ENCODE measurements at regions not wholly inside any gene's neighbourhood (a gene's known extent, or its start where the extent isn't known, plus 50 kb on each side); places are given as distances from the start of the nearest gene placed in this dataset.
"Not testable (repeated sequence)": the region's sequence is repeated elsewhere in the genome, so short reads cannot be mapped to it uniquely, and the experiment has no call there.

DNA sequence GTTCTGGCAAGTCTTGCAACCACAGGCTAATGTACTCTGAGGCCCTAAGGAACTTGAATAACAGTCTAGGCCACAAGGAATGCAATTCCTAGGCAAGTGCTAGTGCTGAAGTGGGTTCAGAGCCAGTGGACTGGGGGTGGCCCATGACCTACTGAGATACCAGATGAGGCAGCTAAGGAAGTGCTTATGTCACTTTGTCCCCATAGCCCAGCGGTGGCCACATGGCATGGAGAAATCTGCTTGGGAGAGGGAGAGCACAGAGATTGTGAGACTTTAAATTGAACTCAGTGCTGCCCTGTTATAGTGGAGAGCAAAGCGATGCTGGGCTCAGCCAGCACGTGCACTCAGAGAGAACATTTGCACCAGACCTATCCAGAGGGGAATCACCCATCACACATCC lies 629.5 kb downstream of the JRKL start:
- H3K27ac Mint-ChIP-seq, result no peak overlapping the region
- H3K4me3 Mint-ChIP-seq, result no peak overlapping the region
- H3K4me1 Mint-ChIP-seq, result no peaks in the 10 kb centered on the region
- no peaks in the 10 kb centered on the region for H3K27me3 Mint-ChIP-seq
- DNase-seq, result no peak
- H3K9me3 Mint-ChIP-seq, result peaks cover 6% of the 10 kb centered on the region
- ChIA-PET CTCF (no interaction called here), POLR2A (no interaction called here)
- no peaks in the 10 kb centered on the region for H3K36me3 Mint-ChIP-seq (ENCODE audit: low read depth)

- Mint-ChIP-seq H3K4me3 (no peak overlapping the region), H3K27ac (no peak overlapping the region), H3K4me1 (no peaks in the 10 kb centered on the region), H3K9me3 (peaks cover 6% of the 10 kb centered on the region), H3K36me3 (ENCODE audit: low read depth) (no peaks in the 10 kb centered on the region), H3K27me3 (no peaks in the 10 kb centered on the region)
- ChIA-PET POLR2A (no interaction called here), CTCF (no interaction called here)
- DNase-seq, result no peak
These were observed 629.9 kb downstream of the JRKL start for GRCh38 chr11:97019754-97020153.

- ChIA-PET POLR2A (no interaction called here), CTCF (no interaction called here)
- no peak overlapping the region for H3K4me3 Mint-ChIP-seq
- peaks cover 8% of the 10 kb centered on the region for H3K9me3 Mint-ChIP-seq
- no peaks in the 10 kb centered on the region for H3K27me3 Mint-ChIP-seq
- DNase-seq, result no peak
- H3K4me1 Mint-ChIP-seq, result no peaks in the 10 kb centered on the region
- H3K27ac Mint-ChIP-seq, result no peak overlapping the region
- no peaks in the 10 kb centered on the region for H3K36me3 Mint-ChIP-seq (ENCODE audit: low read depth)
These were observed 633.1 kb downstream of the JRKL start for GRCh38 chr11:97022955-97023354.

GRCh38 chr11:97028836-97029406 lies 639.1 kb downstream of the JRKL start:
- POLR2A ChIA-PET, result no interaction called here
- Mint-ChIP-seq H3K4me1 (no peaks in the 10 kb centered on the region), H3K36me3 (ENCODE audit: low read depth) (no peaks in the 10 kb centered on the region), H3K27ac (no peak overlapping the region), H3K9me3 (peaks cover 9% of the 10 kb centered on the region), H3K4me3 (no peak overlapping the region), H3K27me3 (no peaks in the 10 kb centered on the region)
- DNase-seq, result no peak
- CTCF ChIA-PET, result no interaction called here

DNA sequence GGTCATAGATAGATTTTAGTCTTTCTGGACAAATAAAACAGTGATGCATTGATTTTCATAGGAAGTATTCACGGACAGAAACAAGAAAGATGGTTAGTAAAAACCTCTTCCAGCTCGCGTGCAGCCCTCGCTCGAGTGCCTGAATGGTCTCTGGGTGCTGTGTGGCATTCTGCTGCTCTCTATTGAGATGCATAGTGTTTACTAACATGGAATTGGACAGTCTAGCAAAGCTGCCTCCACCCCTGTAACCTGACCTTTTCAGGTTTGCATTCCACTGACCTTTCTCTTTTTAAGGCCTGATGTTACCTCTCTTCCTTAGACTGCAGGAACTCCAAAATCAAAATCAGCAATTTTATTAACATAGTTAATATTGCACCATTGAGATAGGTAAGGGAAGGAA lies 643.4 kb downstream of the JRKL start:
- Mint-ChIP-seq H3K4me1 (no peaks in the 10 kb centered on the region), H3K4me3 (no peak overlapping the region), H3K27ac (no peak overlapping the region), H3K27me3 (no peaks in the 10 kb centered on the region), H3K9me3 (peaks cover 7% of the 10 kb centered on the region), H3K36me3 (ENCODE audit: low read depth) (no peaks in the 10 kb centered on the region)
- ChIA-PET CTCF (no interaction called here), POLR2A (no interaction called here)
- no peak for DNase-seq

- Mint-ChIP-seq H3K4me3 (no peak overlapping the region), H3K36me3 (ENCODE audit: low read depth) (no peaks in the 10 kb centered on the region), H3K27ac (no peak overlapping the region), H3K27me3 (no peaks in the 10 kb centered on the region), H3K9me3 (peaks cover 10% of the 10 kb centered on the region), H3K4me1 (no peaks in the 10 kb centered on the region)
- CTCF ChIA-PET, result no interaction called here
- POLR2A ChIA-PET, result no interaction called here
- no peak for DNase-seq
These were observed 658.7 kb downstream of the JRKL start for GRCh38 chr11:97048481-97048880.

GRCh38 chr11:97060184-97060583 lies 670.4 kb downstream of the JRKL start:
- Mint-ChIP-seq H3K27me3 (no peaks in the 10 kb centered on the region), H3K4me3 (no peak overlapping the region), H3K4me1 (no peaks in the 10 kb centered on the region), H3K9me3 (peaks cover 18% of the 10 kb centered on the region), H3K36me3 (ENCODE audit: low read depth) (no peaks in the 10 kb centered on the region), H3K27ac (no peak overlapping the region)
- no peak for DNase-seq
- POLR2A ChIA-PET, result no interaction called here
- CTCF ChIA-PET, result interaction anchor here (0.6 kb wide), 1 partner anchor 1030 kb away, joined by 3 read pairs; no protein-coding TSS in a partner anchor

- no peak for DNase-seq
- ChIA-PET POLR2A (no interaction called here), CTCF (no interaction called here)
- Mint-ChIP-seq H3K27me3 (no peaks in the 10 kb centered on the region), H3K27ac (no peak overlapping the region), H3K4me3 (no peak overlapping the region), H3K36me3 (ENCODE audit: low read depth) (no peaks in the 10 kb centered on the region), H3K9me3 (peaks cover 27% of the 10 kb centered on the region), H3K4me1 (no peaks in the 10 kb centered on the region)
These were observed 679.3 kb downstream of the JRKL start for GRCh38 chr11:97069160-97069559.

GRCh38 chr11:97072420-97072819 lies 682.6 kb downstream of the JRKL start:
- Mint-ChIP-seq H3K36me3 (ENCODE audit: low read depth) (no peaks in the 10 kb centered on the region), H3K27me3 (no peaks in the 10 kb centered on the region), H3K9me3 (peaks cover 28% of the 10 kb centered on the region), H3K27ac (no peak overlapping the region), H3K4me3 (no peak overlapping the region), H3K4me1 (no peaks in the 10 kb centered on the region)
- ChIA-PET POLR2A (no interaction called here), CTCF (interaction anchor here (1.0 kb wide), 1 partner anchor 26 kb away, joined by 3 read pairs; no protein-coding TSS in a partner anchor)
- DNase-seq, result no peak

GRCh38 chr11:97076666-97077065 lies 686.9 kb downstream of the JRKL start:
- H3K9me3 Mint-ChIP-seq, result peaks cover 26% of the 10 kb centered on the region
- H3K27me3 Mint-ChIP-seq; H3K4me3 Mint-ChIP-seq; DNase-seq; POLR2A ChIA-PET; CTCF ChIA-PET; H3K27ac Mint-ChIP-seq; H3K4me1 Mint-ChIP-seq; H3K36me3 Mint-ChIP-seq (ENCODE audit: low read depth): not testable (repeated sequence)

DNA sequence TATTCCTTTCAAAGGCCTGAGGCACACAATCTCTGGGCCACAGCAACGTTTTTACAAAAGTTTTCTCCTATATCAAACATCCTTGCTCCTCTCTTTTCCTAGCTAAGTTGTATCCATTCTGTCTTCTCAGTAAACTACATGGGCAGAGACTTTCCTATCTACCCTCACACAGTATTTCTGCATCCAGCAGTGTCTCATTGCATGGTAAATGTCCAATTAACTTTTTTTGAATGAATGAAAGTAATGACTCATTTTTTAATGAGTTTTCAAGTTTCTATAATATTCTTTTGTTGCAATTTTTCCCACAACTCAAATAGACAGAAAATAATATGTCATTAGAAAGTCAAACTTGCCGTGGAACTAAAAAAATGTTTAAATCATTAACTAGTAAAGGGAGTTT lies 688.6 kb downstream of the JRKL start:
- no peaks in the 10 kb centered on the region for H3K36me3 Mint-ChIP-seq (ENCODE audit: low read depth)
- H3K4me3 Mint-ChIP-seq, result no peak overlapping the region
- no peak for DNase-seq
- ChIA-PET CTCF (no interaction called here), POLR2A (no interaction called here)
- no peaks in the 10 kb centered on the region for H3K27me3 Mint-ChIP-seq
- H3K4me1 Mint-ChIP-seq, result no peaks in the 10 kb centered on the region
- H3K27ac Mint-ChIP-seq, result no peak overlapping the region
- peaks cover 12% of the 10 kb centered on the region for H3K9me3 Mint-ChIP-seq

DNA sequence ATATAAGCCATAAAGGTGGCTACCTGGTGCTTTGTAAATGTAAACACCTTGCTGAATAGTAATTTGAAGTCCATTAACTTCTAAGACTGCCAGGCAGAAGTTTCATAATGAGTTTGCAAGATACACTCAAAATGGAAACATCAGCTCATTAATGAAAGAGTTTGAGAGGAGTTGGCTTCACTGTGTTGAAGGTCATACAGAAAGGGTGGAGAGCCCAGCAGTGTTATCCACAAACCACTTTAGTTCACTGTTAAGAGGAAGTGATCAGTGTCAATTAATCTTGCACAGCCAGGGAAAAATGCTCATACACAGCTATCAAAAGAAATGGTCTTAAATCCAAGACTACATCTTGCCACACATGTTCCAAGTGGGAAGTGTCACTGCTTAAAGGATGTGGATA lies 689.4 kb downstream of the JRKL start:
- ChIA-PET POLR2A (no interaction called here), CTCF (no interaction called here)
- Mint-ChIP-seq H3K27me3 (no peaks in the 10 kb centered on the region), H3K27ac (no peak overlapping the region), H3K4me3 (no peak overlapping the region), H3K4me1 (no peaks in the 10 kb centered on the region), H3K9me3 (peaks cover 6% of the 10 kb centered on the region), H3K36me3 (ENCODE audit: low read depth) (no peaks in the 10 kb centered on the region)
- no peak for DNase-seq

- no peaks in the 10 kb centered on the region for H3K27me3 Mint-ChIP-seq
- H3K36me3 Mint-ChIP-seq (ENCODE audit: low read depth), result no peaks in the 10 kb centered on the region
- POLR2A ChIA-PET, result no interaction called here
- H3K4me3 Mint-ChIP-seq, result no peak overlapping the region
- no peaks in the 10 kb centered on the region for H3K4me1 Mint-ChIP-seq
- CTCF ChIA-PET, result no interaction called here
- H3K9me3 Mint-ChIP-seq, result peaks cover 6% of the 10 kb centered on the region
- no peak for DNase-seq
- no peak overlapping the region for H3K27ac Mint-ChIP-seq
These were observed 697.6 kb downstream of the JRKL start for GRCh38 chr11:97087419-97087818.

DNA sequence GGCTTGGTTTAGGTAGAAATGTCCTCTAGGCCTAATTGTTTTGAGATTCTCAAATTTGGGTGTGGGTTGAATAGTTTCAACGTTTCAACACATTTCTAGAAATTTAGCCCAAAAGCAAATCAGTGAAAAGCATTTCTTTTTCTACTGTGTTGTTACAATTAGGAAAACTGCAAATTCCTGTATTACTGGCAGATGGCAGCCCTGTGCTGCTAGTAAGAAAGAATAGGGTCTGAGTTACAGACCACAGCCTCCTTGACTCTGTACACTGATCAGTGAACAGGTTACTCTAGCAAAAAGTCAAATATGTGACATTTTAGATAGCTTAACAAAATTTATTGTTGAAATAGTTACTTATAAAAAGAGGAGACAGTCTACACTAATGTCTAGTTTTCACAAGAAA lies 703.0 kb downstream of the JRKL start:
- Mint-ChIP-seq H3K27ac (no peak overlapping the region), H3K4me3 (no peak overlapping the region), H3K4me1 (no peaks in the 10 kb centered on the region), H3K36me3 (ENCODE audit: low read depth) (no peaks in the 10 kb centered on the region), H3K9me3 (peaks cover 2% of the 10 kb centered on the region), H3K27me3 (no peaks in the 10 kb centered on the region)
- ChIA-PET CTCF (no interaction called here), POLR2A (interaction anchor here (0.6 kb wide), 1 partner anchor 11 kb away, joined by 3 read pairs; no protein-coding TSS in a partner anchor)
- no peak for DNase-seq

All from activated CD4-positive, alpha-beta T cell treated with anti-CD3 and anti-CD28 coated beads, Interleukin-2, amount 10 ng/mL, durations not matched to agents 7 days and 5 days (primary cell).